Gastroesophageal sphincter (tissue), 3 donors: ENCODE measurements at regions not wholly inside any gene's neighbourhood (a gene's known extent, or its start where the extent isn't known, plus 50 kb on each side); places are given as distances from the start of the nearest gene placed in this dataset.

Experiments used
- CTCF ChIP-seq, 4 experiments: fragments of 200-600 bp in 2 of 4; fragments of 450-650 bp in 2 of 4; sonication (generic) in 1 of 4; IDR thresholded peaks; one replicate each; pipeline ENCODE4 v1.5.1; 2017 to 2019; ENCODE audit warnings: antibody characterized with exemption in 4 of 4, mild to moderate bottlenecking in 2 of 4, moderate library complexity in 2 of 4
- POLR2A ChIP-seq, 2 donors: fragments of 450-650 bp; IDR thresholded peaks; one replicate each; pipeline ENCODE4 v1.6.1; 2017; ENCODE audit warnings: antibody characterized with exemption in 2 of 2, mild to moderate bottlenecking in 2 of 2, moderate library complexity in 1 of 2
- POLR2AphosphoS5 ChIP-seq: sonication (generic); formaldehyde crosslinking; IDR thresholded peaks from one replicate; pipeline ENCODE4 v1.6.1; 2017; ENCODE audit warnings: antibody characterized with exemption

DNA sequence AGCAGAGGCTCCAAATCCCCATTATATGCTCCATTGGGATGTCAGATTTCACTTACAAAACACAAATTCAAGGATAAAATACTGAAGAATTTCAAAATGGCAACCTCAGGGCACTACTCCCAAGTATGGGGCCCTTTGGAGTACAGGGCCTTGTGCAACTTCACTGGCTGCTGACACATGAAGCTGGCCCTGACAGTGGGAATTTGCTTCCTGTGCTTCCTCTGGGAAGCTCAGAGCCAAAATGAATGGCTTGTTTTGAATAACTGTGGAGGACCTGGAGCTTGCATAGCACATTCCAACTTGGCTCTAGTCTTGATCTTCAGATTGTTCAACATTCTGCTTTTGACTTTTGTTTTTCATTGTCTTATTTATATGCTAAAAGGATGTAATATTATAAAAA lies 52.3 kb upstream of the HNF1B start:
- TF ChIP-seq CTCF (IDR thresholded peaks at IDR 0.05) (no peak), POLR2A (IDR thresholded peaks at IDR 0.05) (no peak), POLR2AphosphoS5 (no peak)
